ENCODE measurements at regions not wholly inside any gene's neighbourhood (a gene's known extent, or its start where the extent isn't known, plus 50 kb on each side); places are given as distances from the start of the nearest gene placed in this dataset.

- no peak for TF ChIP-seq GATA1 (IDR thresholded peaks at IDR 0.05; ENCODE audit: low read depth, low read length)
- TF ChIP-seq POLR2A (IDR thresholded peaks at IDR 0.05; ENCODE audit: low read length): no peak
These were observed 131.0 kb upstream of the HUWE1 start for GRCh38 chrX:53817548-53817947.

Data from erythroblast (primary cell).